ENCODE measurements at regions not wholly inside any gene's neighbourhood (a gene's known extent, or its start where the extent isn't known, plus 50 kb on each side); places are given as distances from the start of the nearest gene placed in this dataset.

GRCh38 chr9:24625097-24625496 lies 79.4 kb upstream of the IZUMO3 start:
- Histone ChIP-seq H3K36me3 (ENCODE audit: control insufficient read depth, insufficient read depth, low read length) (no peaks in the 10 kb centered on the region), H3K4me2 (ENCODE audit: low read length) (no peak overlapping the region), H2AFZ (no peak overlapping the region), H3K27ac (no peak overlapping the region), H3K9me3 (ENCODE audit: control insufficient read depth, low read length) (no peaks in the 10 kb centered on the region), H3K27me3 (ENCODE audit: control insufficient read depth, insufficient read depth, low read length) (no peaks in the 10 kb centered on the region), H3K79me2 (no peaks in the 10 kb centered on the region), H3K4me3 (ENCODE audit: low read depth, low read length) (no peak overlapping the region), H3K9ac (no peak overlapping the region), H3K4me1 (no peaks in the 10 kb centered on the region)
- TF ChIP-seq CTCF (IDR thresholded peaks at IDR 0.05): no peak

- Histone ChIP-seq H3K79me2 (no peaks in the 10 kb centered on the region), H3K9ac (no peak overlapping the region), H3K27ac (no peak overlapping the region), H3K9me3 (ENCODE audit: control insufficient read depth, low read length) (no peaks in the 10 kb centered on the region), H2AFZ (no peak overlapping the region), H3K4me1 (no peaks in the 10 kb centered on the region), H3K4me2 (ENCODE audit: low read length) (no peak overlapping the region), H3K27me3 (ENCODE audit: control insufficient read depth, insufficient read depth, low read length) (no peaks in the 10 kb centered on the region), H3K36me3 (ENCODE audit: control insufficient read depth, insufficient read depth, low read length) (no peaks in the 10 kb centered on the region), H3K4me3 (ENCODE audit: low read depth, low read length) (no peak overlapping the region)
- no peak for TF ChIP-seq CTCF (IDR thresholded peaks at IDR 0.05)
Observed at GRCh38 chr9:24624481-24624880, 78.8 kb upstream of the IZUMO3 start.

- Histone ChIP-seq H2AFZ (no peak overlapping the region), H3K4me3 (ENCODE audit: low read depth, low read length) (no peak overlapping the region), H3K36me3 (ENCODE audit: control insufficient read depth, insufficient read depth, low read length) (no peaks in the 10 kb centered on the region), H3K9ac (no peak overlapping the region), H3K4me2 (ENCODE audit: low read length) (no peak overlapping the region), H3K27me3 (ENCODE audit: control insufficient read depth, insufficient read depth, low read length) (no peaks in the 10 kb centered on the region), H3K9me3 (ENCODE audit: control insufficient read depth, low read length) (no peaks in the 10 kb centered on the region), H3K4me1 (no peaks in the 10 kb centered on the region), H3K79me2 (no peaks in the 10 kb centered on the region), H3K27ac (no peak overlapping the region)
- no peak for TF ChIP-seq CTCF (IDR thresholded peaks at IDR 0.05)
Observed at GRCh38 chr9:24620741-24621140, 75.0 kb upstream of the IZUMO3 start.

- H3K4me1 ChIP-seq: no peaks in the 10 kb centered on the region
- no peak overlapping the region for H3K9ac ChIP-seq
- no peak overlapping the region for H2AFZ ChIP-seq
- H3K9me3 ChIP-seq (ENCODE audit: control insufficient read depth, low read length): no peaks in the 10 kb centered on the region
- H3K4me2 ChIP-seq (ENCODE audit: low read length): no peak overlapping the region
- no peaks in the 10 kb centered on the region for H3K36me3 ChIP-seq (ENCODE audit: control insufficient read depth, insufficient read depth, low read length)
- no peaks in the 10 kb centered on the region for H3K79me2 ChIP-seq
- no peak overlapping the region for H3K27ac ChIP-seq
- no peaks in the 10 kb centered on the region for H3K27me3 ChIP-seq (ENCODE audit: control insufficient read depth, insufficient read depth, low read length)
- no peak for TF ChIP-seq CTCF (IDR thresholded peaks at IDR 0.05)
- H3K4me3 ChIP-seq (ENCODE audit: low read depth, low read length): no peak overlapping the region
Observed at GRCh38 chr9:24616863-24617262, 71.2 kb upstream of the IZUMO3 start.

- TF ChIP-seq CTCF (IDR thresholded peaks at IDR 0.05): no peak
- no peaks in the 10 kb centered on the region for H3K79me2 ChIP-seq
Observed at GRCh38 chr9:24614070-24614469, 68.4 kb upstream of the IZUMO3 start.

More at GRCh38 chr9:24614070-24614469, 68.4 kb upstream of the IZUMO3 start:
- no peaks in the 10 kb centered on the region for H3K4me1 ChIP-seq
- H3K27ac ChIP-seq: no peak overlapping the region
- no peaks in the 10 kb centered on the region for H3K9me3 ChIP-seq (ENCODE audit: control insufficient read depth, low read length)
- no peak overlapping the region for H3K9ac ChIP-seq
- no peaks in the 10 kb centered on the region for H3K27me3 ChIP-seq (ENCODE audit: control insufficient read depth, insufficient read depth, low read length)
- no peak overlapping the region for H3K4me3 ChIP-seq (ENCODE audit: low read depth, low read length)
- H2AFZ ChIP-seq: no peak overlapping the region
- no peak overlapping the region for H3K4me2 ChIP-seq (ENCODE audit: low read length)
- no peaks in the 10 kb centered on the region for H3K36me3 ChIP-seq (ENCODE audit: control insufficient read depth, insufficient read depth, low read length)
